ENCODE measurements at regions not wholly inside any gene's neighbourhood (a gene's known extent, or its start where the extent isn't known, plus 50 kb on each side); places are given as distances from the start of the nearest gene placed in this dataset.
A peak's percentile ranks its signal among the peaks of the same experiment; 100 is the strongest.
"Not testable (repeated sequence)": the region's sequence is repeated elsewhere in the genome, so short reads cannot be mapped to it uniquely, and the experiment has no call there.

GRCh38 chrX:65203545-65203944 is 227.3 kb upstream of the ZC4H2 start:
- TF ChIP-seq CTCF (IDR thresholded peaks at IDR 0.05; ENCODE audit: insufficient read depth, low read depth, low read length, missing control alignments), result no peak
- no peak overlapping the region for H3K4me3 ChIP-seq (ENCODE audit: low read length)
- DNase-seq (ENCODE audit: low read depth), result no peak

- H3K4me3 ChIP-seq (ENCODE audit: low read length), result no peak overlapping the region
- TF ChIP-seq CTCF (IDR thresholded peaks at IDR 0.05; ENCODE audit: insufficient read depth, low read depth, low read length, missing control alignments), result peak; percentile 33
- DNase-seq (ENCODE audit: low read depth), result peak; percentile 1
Observed at GRCh38 chrX:65196758-65197360, 220.6 kb upstream of the ZC4H2 start.

- DNase-seq (ENCODE audit: low read depth), result no peak
- TF ChIP-seq CTCF (IDR thresholded peaks at IDR 0.05; ENCODE audit: insufficient read depth, low read depth, low read length, missing control alignments), result no peak
- no peak overlapping the region for H3K4me3 ChIP-seq (ENCODE audit: low read length)
Observed at GRCh38 chrX:65195621-65196020, 219.4 kb upstream of the ZC4H2 start.

GRCh38 chrX:65194547-65194946 is 218.3 kb upstream of the ZC4H2 start:
- no peak for DNase-seq (ENCODE audit: low read depth)
- no peak for TF ChIP-seq CTCF (IDR thresholded peaks at IDR 0.05; ENCODE audit: insufficient read depth, low read depth, low read length, missing control alignments)
- H3K4me3 ChIP-seq (ENCODE audit: low read length), result no peak overlapping the region

GRCh38 chrX:65163325-65163724 is 187.1 kb upstream of the ZC4H2 start:
- not testable (repeated sequence) for H3K4me3 ChIP-seq (ENCODE audit: low read length); DNase-seq (ENCODE audit: low read depth)

- H3K4me3 ChIP-seq (ENCODE audit: low read length), result no peak overlapping the region
- TF ChIP-seq CTCF (IDR thresholded peaks at IDR 0.05; ENCODE audit: insufficient read depth, low read depth, low read length, missing control alignments), result no peak
- no peak for DNase-seq (ENCODE audit: low read depth)
Observed at GRCh38 chrX:65148232-65148631, 172.0 kb upstream of the ZC4H2 start.

- H3K4me3 ChIP-seq (ENCODE audit: low read length), result no peak overlapping the region
- DNase-seq (ENCODE audit: low read depth), result no peak
- no peak for TF ChIP-seq CTCF (IDR thresholded peaks at IDR 0.05; ENCODE audit: insufficient read depth, low read depth, low read length, missing control alignments)
Observed at GRCh38 chrX:65136424-65136823, 160.2 kb upstream of the ZC4H2 start.
